ENCODE measurements at regions not wholly inside any gene's neighbourhood (a gene's known extent, or its start where the extent isn't known, plus 50 kb on each side); places are given as distances from the start of the nearest gene placed in this dataset.
"Not testable (repeated sequence)": the region's sequence is repeated elsewhere in the genome, so short reads cannot be mapped to it uniquely, and the experiment has no call there.

DNA sequence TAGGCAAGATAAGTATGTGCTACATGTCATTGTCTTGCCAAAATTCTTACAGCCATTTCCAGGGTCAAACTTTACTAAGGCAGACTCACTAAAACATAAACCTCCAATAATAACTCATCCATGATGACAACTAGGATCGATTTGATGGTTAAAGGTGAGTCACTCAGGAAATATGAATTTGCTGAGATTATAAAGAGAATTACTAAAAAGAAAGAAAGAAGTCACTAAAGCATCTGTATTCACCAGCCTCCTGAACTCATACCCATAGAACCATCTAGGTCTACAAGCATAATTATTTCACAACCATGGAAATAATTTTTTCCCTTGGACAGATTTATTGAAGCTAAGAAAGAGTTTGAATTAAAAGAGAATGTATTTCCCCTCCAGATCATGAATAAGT lies 258.6 kb downstream of the TLE1 start:
- DNase-seq: no peak

DNA sequence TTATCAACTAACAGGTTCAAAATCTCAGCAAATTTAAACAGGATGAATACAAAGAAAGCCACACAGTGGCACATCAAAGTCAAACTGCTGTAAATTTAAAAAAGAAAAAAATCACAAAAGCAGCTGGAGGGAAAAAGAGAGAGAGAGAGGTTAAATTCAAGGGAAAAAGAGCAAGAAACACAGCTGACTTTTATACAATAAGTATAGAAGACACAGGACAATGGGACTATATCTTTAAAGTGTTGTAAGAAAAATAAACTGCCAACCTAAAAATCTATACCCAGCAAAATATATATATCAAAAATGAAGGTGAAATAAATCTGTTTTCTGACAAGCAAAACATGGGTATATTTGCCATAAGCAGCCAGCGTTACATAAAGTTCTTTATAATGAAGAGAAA lies 261.5 kb downstream of the TLE1 start:
- DNase-seq: no peak

DNA sequence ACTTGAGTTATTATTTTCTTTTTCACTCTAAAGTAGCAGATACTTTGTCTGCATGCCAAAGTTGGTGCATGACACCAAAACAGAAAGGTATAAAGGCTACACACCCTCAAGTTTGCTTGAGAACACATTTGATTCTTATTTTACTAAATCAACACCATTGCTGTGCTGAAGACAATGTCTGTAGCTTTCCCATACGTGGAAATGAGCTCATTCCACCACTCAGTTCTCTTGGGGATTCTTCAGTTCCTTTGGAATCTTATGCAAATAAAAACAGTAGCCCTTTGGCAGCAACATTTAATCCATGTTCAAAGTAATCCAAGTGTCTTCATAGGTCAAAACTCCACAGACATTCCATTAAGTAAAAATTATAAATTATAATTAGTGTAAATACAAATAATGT lies 264.9 kb downstream of the TLE1 start:
- no peak for DNase-seq

DNA sequence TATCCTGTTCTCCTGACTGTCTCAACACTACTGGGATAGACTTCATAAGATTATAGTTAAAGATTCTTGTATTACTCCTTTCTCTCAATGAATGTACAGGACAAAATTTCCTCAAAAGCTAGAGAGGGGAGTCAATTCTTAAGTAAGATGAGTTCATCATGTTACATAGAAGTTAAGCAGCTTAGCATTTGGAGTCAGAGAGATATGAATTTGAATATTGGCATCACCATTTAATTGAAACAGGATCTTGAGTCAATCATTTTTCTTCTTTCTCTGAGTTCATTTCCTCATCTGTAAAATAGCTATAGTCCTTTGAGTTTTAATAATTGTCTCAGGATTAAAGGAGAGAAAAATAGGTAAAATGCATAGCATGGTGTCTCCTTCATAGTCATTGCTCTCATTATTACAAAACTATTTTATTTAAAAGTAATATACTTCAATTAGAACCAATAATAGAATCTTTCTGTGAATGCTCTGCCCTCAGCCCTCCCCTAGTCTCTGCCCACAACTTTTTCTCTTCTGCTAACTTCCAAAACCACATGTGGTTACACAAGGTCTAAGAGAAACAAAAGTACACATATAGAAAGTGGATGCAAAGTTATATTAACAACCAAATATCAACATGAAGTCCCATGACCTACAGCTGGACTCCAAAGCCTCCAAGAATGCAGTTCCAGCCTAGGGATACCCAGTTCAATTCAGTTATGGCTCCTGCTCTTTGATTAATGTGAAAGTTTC lies 265.6 kb downstream of the TLE1 start:
- DNase-seq: no peak

DNA sequence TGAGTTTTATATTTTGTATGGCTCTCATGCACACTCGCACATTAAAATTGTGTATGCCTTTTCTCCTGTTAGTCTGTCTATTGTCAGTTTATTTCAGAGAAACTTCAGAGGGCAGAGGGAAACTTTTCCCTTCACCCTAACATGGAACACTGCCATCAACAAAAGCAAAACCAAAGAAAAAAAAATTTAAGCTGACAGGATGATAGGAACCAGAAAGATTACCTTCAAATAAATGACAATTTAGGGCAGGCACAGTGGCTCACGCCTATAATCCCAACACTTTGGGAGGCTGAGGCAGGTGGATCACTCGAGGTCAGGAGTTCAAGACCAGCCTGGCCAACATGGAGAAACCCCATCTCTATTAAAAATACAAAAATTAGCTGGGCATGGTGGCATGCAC lies 268.3 kb downstream of the TLE1 start:
- DNase-seq: not testable (repeated sequence)

DNA sequence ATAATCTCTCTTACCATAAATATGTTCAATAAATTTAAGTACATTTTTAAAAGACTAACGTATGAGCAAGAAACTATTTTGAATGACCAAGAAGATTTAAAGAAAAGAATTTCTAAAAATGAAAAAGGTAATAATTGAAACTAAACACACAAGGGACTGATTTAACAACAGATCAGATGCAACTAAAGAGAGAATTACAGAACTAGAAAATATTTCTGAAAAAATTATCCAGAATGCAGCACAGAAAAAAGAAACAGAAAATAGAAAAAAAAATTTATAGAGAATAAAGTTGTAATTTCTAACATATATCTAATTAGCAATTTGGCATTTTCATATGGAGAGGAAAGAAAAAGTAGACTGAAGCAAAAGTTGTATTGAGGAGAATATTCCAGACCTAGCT lies 269.3 kb downstream of the TLE1 start:
- DNase-seq: no peak

DNA sequence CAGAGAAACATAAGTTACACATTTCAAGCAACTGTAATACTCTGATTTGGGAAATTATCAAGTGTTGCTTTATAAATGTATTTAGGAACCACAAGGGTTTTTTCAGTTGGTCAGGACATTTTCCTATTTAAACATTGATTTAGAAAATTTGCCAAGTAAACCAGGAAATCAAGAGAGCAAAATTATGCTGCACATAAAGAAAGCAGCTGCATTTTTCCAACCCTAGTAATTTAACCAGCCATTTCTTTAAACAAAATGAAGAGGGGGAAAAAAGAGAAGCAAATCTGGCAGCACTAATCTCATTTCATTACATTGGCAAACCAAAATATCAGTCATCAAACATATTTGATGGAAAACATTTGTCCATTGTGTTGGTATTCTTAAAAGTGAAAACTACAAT lies 271.4 kb downstream of the TLE1 start:
- no peak for DNase-seq

DNA sequence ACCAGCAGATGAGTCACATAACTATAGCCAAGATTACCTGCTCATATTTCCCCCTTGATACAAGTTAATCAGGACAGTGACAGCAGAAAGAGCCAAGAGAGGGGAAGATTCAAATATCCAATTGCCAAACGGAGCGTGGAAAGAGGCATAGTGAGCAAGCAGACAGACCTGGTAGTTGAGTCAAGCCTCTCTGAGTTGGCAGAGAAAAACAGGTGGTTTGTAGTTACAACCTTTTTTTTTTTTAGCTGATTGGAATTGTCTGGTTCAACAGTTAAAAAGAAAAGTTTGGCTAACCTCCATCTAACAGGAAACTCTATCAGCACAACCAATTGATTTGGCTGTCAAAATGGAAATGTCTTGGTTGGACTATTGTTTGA lies 272.1 kb downstream of the TLE1 start:
- DNase-seq: no peak

DNA sequence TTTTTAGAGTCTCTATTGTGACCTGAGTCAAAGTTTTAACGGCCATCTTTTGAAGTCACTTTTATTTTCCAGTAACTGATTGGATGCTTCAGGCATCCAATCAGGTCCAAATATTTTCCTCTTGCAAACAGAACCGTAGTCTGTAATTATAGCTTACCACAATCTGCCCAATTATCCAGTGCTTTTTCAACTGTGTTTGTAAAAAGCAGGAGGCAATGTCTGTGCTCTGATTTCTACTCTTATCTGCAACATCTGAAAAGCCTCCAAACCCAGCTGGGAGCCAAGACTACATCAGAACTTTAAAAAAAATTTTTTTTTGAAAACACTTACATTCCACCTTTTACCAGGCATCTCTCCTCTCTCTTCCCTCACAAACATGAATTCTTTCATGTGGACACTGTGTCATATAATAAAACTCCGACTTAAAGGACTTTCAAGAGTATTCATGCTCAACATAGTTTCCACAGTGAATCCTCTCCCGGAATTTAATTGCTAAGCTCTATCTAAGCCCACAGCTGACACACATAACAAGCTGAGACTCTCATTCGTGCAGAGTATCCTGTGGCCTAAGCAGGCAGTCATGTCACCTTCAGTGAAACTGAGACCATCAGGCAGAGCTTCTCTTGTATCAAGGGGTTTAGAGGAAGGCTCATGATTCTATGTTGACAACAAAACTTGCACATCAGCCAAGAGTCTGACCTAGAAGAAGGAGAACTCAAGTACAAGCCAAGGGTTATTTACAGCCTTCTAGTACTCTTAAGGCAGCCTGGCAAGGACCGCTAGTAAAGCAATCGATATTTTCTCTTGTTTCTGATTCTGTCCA lies 272.7 kb downstream of the TLE1 start:
- DNase-seq: no peak

DNA sequence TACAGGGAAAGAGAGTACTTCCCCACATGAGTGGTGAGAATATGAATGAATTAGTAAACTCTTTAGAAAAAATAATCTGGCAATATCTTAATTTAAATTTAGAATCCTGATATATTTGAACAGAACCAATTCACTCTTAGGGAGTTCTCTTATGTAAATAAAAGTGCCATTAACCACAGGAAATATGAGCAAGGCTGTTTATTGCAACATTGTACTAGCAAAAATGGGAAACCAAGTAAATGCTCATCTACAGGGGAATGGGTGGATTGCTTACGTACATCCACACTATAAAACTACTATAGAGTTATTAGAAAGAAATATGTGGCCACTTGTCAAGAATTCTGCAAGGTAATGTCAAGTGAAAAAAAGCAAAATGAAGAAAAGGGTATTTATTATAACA lies 274.5 kb downstream of the TLE1 start:
- no peak for DNase-seq

DNA sequence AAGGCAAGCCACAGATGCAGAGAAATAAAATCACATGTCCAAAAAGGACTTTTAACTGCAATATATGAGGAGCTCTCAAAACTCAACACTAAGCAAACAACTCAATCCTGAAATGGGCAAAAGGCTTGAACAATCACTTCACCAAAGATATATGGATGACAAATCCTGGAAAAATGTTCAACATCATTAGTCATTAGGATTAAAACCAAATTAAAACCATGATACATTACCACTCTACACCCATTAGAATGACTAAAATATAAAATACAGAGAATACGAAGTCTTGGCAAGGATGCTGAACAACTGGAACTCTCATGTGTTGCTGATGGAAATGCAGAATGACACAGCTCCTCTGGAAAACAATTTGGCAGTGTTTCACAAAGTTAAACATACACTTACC lies 277.4 kb downstream of the TLE1 start:
- no peak for DNase-seq

DNA sequence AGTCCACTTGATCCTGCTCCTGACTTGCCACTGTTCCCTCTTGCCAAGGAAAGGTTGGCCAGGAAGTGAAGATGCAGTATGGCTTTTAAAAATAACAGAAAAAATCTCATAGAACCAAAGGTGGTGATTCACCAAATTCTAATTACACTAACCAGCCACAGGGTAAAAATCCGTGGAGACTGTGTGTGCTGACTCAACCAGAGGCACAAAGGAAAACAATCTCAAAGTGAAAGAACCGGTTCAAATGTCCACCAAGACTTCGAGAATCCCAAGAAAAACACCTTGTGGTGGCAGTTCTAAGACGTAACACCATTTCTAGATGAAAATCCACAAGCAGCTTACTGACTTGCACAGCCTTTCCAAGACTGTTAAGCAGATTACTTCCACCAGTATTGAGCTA lies 279.1 kb downstream of the TLE1 start:
- no peak for DNase-seq

DNA sequence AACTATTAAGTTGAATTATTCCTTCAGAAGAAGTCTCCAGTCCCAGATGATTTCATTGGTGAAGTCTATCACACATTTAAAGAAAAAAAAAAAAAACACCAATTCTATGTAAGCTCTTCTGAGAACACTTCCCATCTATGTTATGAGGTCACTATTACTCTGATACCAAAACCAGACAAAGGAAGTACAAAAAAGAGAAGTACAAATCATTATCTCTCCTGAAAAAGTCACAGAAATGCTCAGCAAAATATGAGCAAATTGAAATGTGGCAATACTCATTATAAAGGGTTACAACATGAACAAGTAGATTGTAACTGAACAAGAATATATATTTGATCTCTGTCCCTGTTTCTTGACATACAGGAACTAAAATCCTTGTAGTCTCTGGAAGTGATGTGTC lies 280.4 kb downstream of the TLE1 start:
- no peak for DNase-seq

DNA sequence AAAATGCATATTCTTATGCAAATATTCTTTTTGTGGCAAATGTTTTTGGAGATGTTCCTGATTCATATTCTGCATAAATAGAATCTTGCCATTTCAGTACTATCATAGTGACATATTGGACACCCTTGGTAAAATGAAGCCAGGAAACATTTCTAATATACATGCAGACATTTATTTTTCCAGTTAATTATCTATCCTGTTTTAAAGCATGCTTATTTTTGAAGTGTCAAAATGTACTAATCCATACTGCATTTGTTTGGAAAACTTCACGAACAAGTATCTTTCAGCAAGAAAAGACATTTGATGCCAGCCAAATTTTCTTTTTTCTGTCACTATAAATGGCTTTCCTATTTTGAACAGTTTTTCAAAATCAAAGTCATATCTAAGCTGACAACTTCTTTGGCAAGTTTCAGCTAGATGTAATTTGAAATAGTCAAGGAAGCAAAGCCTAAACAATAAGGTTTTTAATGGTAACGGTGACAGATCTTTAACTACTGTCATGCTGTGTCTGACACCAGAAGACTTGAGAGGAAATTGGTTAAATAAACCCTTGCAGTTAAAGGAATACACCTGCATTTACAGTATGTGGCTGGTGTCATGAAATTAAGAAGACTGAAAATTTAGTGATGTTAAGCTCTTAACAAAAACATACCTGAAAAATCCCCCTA lies 284.3 kb downstream of the TLE1 start:
- DNase-seq: no peak

DNA sequence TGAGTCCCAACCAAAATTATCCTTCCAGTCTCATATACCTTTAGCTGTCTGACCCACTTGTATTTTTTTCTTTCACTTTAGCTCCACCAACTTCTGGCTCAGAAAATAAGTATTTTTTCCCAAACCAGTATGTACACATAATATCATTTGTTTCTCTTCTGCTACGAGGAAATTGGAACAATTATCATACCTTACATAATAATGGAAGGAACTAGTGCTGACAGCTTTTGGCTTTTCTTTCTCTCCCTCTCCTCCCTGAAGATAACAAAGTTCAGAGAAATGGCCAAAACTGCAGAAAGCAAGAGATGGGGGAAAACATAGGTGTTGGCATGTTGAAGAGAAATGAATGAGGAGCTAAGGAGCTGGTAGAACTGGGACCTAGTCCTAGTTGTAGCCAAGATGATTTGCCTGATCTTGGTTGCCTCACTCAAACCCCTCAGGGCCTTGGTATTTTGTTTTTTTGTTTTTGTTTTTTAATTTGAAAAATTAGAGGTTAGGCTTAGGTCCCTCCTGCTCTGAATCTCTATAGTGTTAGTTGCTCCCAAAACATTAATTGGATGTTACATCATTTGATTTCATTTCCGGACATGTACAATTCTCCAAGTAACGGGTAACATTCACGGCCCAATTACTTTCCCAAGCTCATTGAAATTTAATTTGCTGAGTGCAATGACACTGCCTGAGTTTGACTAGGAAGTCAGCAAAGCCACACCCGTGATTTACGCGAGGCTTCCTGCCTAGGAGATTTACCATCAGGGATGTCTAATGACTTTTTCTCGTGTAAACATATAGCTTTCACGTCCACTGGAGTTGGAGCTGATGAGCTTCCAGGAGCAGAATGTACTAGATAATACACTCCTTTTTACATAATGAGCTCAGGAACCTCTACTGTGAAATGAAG lies 291.6 kb downstream of the TLE1 start:
- peak; percentile 65 for DNase-seq

DNA sequence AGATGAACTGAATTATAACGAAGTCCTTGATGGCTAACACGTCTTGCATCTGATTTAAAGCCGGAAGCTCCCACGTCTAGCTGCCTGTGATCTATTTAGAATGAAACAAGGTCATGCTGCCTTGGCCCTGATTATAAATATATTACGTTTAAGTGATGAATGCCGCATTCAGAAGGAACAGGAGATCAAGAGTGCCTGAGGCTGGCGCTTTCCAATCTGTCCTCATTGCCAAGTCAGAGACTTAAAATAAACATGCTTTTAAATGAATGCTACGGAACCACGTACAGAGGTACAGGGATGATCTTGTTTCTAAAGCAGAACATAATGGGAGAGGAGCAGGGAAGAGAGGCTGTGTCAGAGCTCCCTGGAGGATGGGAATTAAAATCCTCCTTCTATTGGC lies 292.8 kb downstream of the TLE1 start:
- no peak for DNase-seq

DNA sequence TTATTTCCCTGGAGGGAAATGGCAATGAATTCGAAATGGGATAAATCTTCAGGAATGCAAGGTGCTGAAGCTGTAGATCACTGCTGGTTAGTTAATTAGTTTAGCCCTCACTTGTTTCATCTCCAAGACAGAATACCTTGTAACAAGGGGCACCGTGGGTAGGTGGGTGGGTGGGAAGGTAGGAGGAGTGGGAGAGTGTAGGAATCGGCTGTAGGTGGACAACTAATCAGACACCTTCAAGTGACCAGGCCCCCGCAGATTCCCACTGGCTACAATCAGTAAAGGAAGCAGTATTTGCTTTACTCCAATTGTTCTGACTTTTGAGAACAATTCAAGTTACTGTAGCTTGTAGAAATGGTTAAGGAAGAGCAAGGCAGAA lies 293.7 kb downstream of the TLE1 start:
- DNase-seq: no peak

DNA sequence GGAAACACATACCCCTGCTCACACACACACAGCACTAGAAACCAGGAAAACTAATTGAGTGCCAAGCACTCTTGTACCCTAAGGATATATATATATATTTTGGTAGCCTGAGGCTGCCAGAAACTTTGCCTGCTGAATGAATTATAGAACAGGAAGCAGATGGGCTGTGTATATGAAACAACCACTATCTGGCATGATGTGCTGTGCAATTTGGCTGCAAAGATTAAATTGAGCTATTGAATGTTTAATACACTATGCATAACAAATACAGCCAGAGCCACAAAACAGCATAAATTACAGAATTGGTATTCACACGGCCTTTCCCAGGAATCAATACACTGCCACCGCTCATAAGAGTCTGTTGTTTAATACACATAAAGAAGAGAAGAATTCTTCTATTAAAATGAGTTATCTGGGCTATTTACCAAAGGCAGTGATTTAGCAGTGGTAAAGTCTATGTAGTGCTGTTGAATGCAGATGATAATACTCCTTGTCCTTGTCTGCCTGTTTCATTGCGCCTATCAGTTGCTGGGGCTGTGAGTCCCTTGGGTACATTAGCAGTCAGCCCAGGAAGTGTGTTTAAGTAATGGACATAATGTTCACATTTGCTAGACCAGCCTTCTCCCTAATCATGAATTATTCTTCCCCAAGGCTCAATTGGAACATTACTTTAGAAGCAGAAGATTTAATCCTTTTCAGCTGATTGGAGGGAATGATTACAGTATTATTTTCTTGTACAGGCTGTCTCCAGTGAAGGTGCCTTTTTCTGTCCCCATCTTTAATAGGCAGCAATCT lies 294.3 kb downstream of the TLE1 start:
- no peak for DNase-seq

DNA sequence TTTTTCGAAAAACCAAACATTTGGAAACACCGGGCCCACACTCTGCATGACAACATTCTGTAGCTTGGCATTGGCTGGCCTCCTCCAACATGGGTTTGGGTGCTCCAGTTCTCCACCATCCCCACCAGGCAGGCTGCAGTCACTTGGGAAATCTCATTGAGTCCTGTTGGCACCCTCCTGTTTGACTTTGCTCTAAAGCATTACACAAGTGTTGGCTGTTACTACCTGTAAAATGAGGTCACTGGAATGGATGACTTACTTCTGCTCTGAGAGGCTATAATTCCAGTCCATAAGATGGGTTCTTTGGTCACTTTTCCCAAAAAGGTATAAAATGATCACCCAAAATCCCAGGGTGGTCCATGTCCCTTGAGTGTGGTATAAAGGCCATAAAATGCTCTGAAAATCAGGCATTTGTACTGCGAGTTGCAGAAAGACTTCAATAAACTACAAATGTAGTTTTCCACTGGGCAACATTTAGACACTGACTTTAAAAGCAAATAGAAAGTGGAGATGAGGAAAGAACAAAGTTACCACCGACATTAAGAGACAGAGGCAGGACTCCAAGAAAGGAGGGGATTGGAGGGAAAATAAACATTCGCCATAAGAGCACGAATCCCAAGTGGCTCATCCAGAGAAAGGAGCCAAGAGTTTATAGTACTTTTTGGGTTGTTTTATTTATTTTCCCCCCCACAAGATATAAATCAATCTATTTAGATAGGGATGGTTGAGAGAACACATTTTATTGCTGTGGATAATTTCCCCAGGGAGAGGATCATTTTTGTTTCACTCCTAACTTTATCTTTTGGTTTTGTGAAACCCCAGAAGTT lies 295.1 kb downstream of the TLE1 start:
- no peak for DNase-seq

DNA sequence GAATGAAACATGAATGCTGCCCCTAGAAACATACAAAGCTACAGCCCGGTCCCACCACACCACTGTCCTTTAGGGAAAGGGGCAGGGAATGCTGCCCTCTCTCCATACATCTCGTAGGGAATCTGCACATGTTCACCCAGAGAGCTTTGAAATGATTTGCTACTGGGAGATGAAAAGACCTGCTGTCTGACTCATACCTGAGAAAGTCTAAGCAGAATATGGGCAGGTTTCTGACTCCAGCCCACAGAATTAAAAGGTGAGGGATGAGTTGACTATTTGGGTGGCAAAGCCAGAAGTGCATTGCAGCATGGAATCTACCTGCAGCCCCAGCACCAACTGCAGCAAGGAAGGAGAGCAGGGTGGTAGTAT lies 297.9 kb downstream of the TLE1 start:
- DNase-seq: no peak

Measured in left kidney (tissue), 1 donor.